Lower leg skin (tissue), 4 donors: ENCODE measurements at regions not wholly inside any gene's neighbourhood (a gene's known extent, or its start where the extent isn't known, plus 50 kb on each side); places are given as distances from the start of the nearest gene placed in this dataset.

Source experiments
- DNase-seq, 2 donors: peaks; one replicate each; pipeline ENCODE4 v3.0.0-alpha.2; 2019; ENCODE audit warnings: low spot score in 2 of 2
- H3K4me3 ChIP-seq: fragments of 200-600 bp; sonication (generic); 2 replicates; pipeline ENCODE4 v1.5.1; 2017; ENCODE audit warnings: mild to moderate bottlenecking, low read depth; ENCODE audit not compliant: poor library complexity, severe bottlenecking
- POLR2A ChIP-seq, 2 donors: fragments of 450-650 bp; IDR thresholded peaks; one replicate each; pipeline ENCODE4 v1.6.1; 2016 to 2017; ENCODE audit warnings: antibody characterized with exemption in 2 of 2, mild to moderate bottlenecking in 1 of 2, moderate library complexity in 1 of 2
- WGBS, 2 donors: methylation state at CpG; one replicate each; pipeline ENCODE4 v1.1.5; 2018; 5-methylcytosine and 5-hydroxymethylcytosine counted together
- intact Hi-C: fragments of 100-400 bp; cut with DNase I; formaldehyde crosslinking; loops from one replicate; pipeline ENCODE4 v1.15.0; 2023; ENCODE audit warnings: low total_unique reads
- TF ChIP-seq, protein P1 (sequence below), 3 donors: fragments of 450-650 bp; IDR thresholded peaks; one replicate each; pipeline ENCODE4 v1.5.1; 2016; ENCODE audit warnings: antibody characterized with exemption in 3 of 3, mild to moderate bottlenecking in 3 of 3, moderate library complexity in 2 of 3

DNA sequence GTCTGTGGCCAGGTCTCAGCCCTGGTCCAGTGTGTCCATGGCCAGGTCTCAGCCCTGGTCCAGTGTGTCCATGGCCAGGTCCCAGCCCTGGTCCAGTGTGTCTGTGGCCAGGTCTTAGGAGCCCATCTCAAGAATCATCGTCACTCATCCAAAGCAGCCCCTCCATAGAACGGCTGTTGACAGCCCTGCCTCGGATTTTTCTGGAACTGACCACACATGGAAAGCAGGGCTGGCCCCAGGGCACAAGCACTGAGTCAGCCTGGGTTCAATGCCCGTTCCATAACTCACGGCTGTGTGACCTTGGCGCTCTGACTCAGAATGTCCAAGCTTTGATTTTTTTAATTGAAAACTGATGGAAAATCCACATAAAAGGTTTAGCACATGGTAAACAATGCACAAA, 59.9 kb upstream of the SNTG2 start:
- no peak overlapping the region for H3K4me3 ChIP-seq
- intact Hi-C loops, result no loop called here
- no peak for DNase-seq
- TF ChIP-seq, protein P1, sequence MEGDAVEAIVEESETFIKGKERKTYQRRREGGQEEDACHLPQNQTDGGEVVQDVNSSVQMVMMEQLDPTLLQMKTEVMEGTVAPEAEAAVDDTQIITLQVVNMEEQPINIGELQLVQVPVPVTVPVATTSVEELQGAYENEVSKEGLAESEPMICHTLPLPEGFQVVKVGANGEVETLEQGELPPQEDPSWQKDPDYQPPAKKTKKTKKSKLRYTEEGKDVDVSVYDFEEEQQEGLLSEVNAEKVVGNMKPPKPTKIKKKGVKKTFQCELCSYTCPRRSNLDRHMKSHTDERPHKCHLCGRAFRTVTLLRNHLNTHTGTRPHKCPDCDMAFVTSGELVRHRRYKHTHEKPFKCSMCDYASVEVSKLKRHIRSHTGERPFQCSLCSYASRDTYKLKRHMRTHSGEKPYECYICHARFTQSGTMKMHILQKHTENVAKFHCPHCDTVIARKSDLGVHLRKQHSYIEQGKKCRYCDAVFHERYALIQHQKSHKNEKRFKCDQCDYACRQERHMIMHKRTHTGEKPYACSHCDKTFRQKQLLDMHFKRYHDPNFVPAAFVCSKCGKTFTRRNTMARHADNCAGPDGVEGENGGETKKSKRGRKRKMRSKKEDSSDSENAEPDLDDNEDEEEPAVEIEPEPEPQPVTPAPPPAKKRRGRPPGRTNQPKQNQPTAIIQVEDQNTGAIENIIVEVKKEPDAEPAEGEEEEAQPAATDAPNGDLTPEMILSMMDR (IDR thresholded peaks at IDR 0.05), result no peak
- TF ChIP-seq POLR2A (IDR thresholded peaks at IDR 0.05), result no peak
- WGBS, 2 donors, result 48 to 59% methylated on average over 4 to 6 of the region's 6 CpGs

DNA sequence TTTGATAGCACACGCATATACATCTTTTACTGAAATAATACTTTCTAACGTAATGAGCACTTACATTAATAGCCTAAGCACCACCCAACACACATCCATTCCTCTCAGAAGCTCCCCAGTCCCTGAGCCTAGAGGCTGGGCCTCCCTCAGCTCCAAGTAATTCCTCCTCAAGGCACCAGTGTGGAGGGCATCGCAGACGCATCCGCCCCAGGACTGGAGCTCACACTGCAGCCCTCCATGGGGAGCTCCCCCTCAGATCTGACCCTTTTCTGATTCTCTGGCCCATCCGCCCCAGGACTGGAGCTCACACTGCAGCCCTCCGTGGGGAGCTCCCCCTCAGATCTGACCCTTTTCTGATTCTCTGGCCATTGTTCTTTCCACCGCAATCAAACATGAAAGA, 60.4 kb upstream of the SNTG2 start:
- intact Hi-C loops, result no loop called here
- DNase-seq, result no peak
- no peak overlapping the region for H3K4me3 ChIP-seq
- WGBS, 2 donors, result 84 to 91% methylated on average over 8 of the region's 8 CpGs
- TF ChIP-seq, protein P1 (IDR thresholded peaks at IDR 0.05), result no peak
- TF ChIP-seq POLR2A (IDR thresholded peaks at IDR 0.05), result no peak

DNA sequence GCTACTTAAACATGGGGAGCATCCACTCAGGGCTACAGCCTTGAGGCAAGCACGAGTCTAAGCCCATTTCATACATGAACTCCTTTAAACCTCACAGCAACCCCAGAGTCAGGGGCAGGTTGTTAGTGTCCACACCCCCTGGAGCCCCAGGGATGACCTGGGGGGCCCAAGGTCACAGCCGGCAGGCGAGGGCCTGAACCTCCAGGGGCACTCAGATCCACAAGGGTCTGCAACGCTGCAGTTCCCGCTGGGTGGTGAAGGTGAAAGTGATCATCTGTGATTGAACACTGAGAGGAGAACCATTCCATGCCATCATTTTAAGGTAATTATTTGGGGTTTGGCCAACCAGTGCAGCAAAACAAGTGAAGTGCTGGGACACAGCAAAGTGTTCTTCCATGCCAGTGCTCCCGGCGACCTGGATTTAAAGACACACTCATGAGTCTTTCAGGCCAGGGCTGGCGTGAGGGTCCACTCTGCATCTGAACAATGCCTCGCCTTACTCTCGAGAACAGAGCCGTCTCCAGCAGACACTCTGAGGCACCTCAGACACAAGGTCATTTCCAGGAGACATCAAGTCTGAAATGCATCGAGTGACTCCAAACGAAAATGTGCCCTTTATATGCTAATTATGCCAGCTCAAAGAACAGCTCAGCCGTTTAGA, 61.6 kb upstream of the SNTG2 start:
- H3K4me3 ChIP-seq, result no peak overlapping the region
- intact Hi-C loops, result no loop called here
- no peak for DNase-seq
- WGBS, 2 donors, result 76 to 78% methylated on average over 14 of the region's 14 CpGs
- TF ChIP-seq, protein P1 (IDR thresholded peaks at IDR 0.05), result no peak

DNA sequence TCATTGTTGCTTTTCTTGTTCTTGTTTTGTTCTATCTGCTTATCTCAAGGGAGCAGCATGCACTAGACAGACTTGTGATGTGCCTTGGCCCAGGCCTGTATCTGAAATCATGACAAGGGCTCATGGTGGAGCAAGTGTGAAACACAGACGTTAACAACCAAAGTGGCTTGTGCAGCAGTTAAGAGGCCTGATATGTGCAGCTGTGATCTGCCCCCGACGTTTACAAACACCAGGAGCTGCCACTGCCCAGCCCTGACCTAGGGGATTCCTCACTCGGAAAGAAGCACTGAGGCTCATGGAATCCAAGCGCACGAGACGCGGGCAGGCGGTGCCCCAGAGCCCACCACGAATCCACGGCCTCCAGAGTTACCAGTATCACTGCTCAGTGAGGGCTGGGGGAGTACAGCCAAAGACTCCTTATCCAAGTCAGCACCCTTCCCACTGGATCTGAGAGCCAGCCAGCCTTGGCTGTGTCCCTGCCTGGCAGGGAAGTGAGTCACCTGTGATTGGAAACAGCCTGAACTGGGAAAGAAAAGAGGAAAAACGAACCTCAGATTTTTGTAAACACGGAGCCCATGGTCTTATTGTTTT, 62.3 kb upstream of the SNTG2 start:
- intact Hi-C loops, result no loop called here
- 76 to 77% methylated on average over 13 of the region's 13 CpGs for WGBS, 2 donors
- TF ChIP-seq POLR2A (IDR thresholded peaks at IDR 0.05), result no peak
- TF ChIP-seq, protein P1 (IDR thresholded peaks at IDR 0.05), result no peak
- DNase-seq, result no peak
- no peak overlapping the region for H3K4me3 ChIP-seq

DNA sequence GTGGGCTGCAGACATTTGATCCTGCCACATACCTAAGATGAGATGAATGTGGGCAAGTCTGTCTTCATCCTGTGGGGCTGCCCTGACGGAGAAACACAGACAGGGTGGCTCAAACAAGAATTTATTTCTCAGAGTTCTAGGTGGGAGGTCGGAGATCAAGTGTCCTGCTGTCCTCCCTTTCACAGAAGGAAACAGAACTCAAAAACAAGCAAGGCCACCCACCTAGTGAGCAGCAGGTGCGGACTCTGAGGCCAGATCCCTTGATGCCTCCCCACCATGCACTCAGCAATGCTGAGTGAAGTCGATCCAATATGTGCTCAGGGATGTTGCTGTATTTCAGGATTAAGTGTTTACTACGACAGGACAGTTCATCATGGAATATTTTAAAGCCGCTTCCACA, 63.0 kb upstream of the SNTG2 start:
- H3K4me3 ChIP-seq, result no peak overlapping the region
- intact Hi-C loops, result no loop called here
- TF ChIP-seq POLR2A (IDR thresholded peaks at IDR 0.05), result no peak
- TF ChIP-seq, protein P1 (IDR thresholded peaks at IDR 0.05), result no peak
- 75 to 81% methylated on average over 6 of the region's 6 CpGs for WGBS, 2 donors
- no peak for DNase-seq
